ENCODE measurements at regions not wholly inside any gene's neighbourhood (a gene's known extent, or its start where the extent isn't known, plus 50 kb on each side); places are given as distances from the start of the nearest gene placed in this dataset.

- DNase-seq = no peak
These were observed 998.0 kb upstream of the CDH2 start for GRCh38 chr18:29174891-29175290.

- no peak for DNase-seq
These were observed 995.8 kb upstream of the CDH2 start for GRCh38 chr18:29172756-29173067.

GRCh38 chr18:29171892-29172755, 995.2 kb upstream of the CDH2 start:
- peak; percentile 73 for DNase-seq

- no peak for DNase-seq
These were observed 992.7 kb upstream of the CDH2 start for GRCh38 chr18:29169599-29169998.

- DNase-seq = peak; percentile 97
These were observed 988.2 kb upstream of the CDH2 start for GRCh38 chr18:29164993-29165599.

- peak; percentile 96 for DNase-seq
These were observed 987.2 kb upstream of the CDH2 start for GRCh38 chr18:29164020-29164706.

- peak; percentile 26 for DNase-seq
These were observed 986.7 kb upstream of the CDH2 start for GRCh38 chr18:29163596-29163995.

- peak; percentile 41 for DNase-seq
These were observed 984.5 kb upstream of the CDH2 start for GRCh38 chr18:29161429-29161828.

- no peak for DNase-seq
These were observed 983.2 kb upstream of the CDH2 start for GRCh38 chr18:29160170-29160569.

GRCh38 chr18:29157905-29158304, 981.0 kb upstream of the CDH2 start:
- no peak for DNase-seq

- DNase-seq = no peak
These were observed 980.3 kb upstream of the CDH2 start for GRCh38 chr18:29157057-29157780.

- no peak for DNase-seq
These were observed 979.6 kb upstream of the CDH2 start for GRCh38 chr18:29156531-29156930.

GRCh38 chr18:29154758-29155725, 978.1 kb upstream of the CDH2 start:
- DNase-seq = peak; percentile 94

GRCh38 chr18:29154196-29154757, 977.3 kb upstream of the CDH2 start:
- peak; percentile 62 for DNase-seq

GRCh38 chr18:29153091-29153490, 976.2 kb upstream of the CDH2 start:
- DNase-seq = no peak

GRCh38 chr18:29147944-29148343, 971.0 kb upstream of the CDH2 start:
- DNase-seq = peak; percentile 66

GRCh38 chr18:29146068-29146467, 969.1 kb upstream of the CDH2 start:
- DNase-seq = no peak

GRCh38 chr18:29140590-29140989, 963.7 kb upstream of the CDH2 start:
- no peak for DNase-seq

- no peak for DNase-seq
These were observed 961.0 kb upstream of the CDH2 start for GRCh38 chr18:29137773-29138495.

- no peak for DNase-seq
These were observed 947.0 kb upstream of the CDH2 start for GRCh38 chr18:29123706-29124530.

Data from HCEC 1CT (cell line).